HG02884 (cell line): ENCODE measurements at regions not wholly inside any gene's neighbourhood (a gene's known extent, or its start where the extent isn't known, plus 50 kb on each side); places are given as distances from the start of the nearest gene placed in this dataset.
"Not testable (repeated sequence)": the region's sequence is repeated elsewhere in the genome, so short reads cannot be mapped to it uniquely, and the experiment has no call there.

Source experiments
- ATAC-seq: cut with Tn5 transposase; IDR thresholded peaks from one replicate; pipeline ENCODE4 v1.9.1; 2021; ENCODE audit warnings: mild to moderate bottlenecking, moderate library complexity; ENCODE audit not compliant: unreplicated experiment

GRCh38 chr3:5731100-5731499 lies 543.6 kb downstream of the EDEM1 start:
- ATAC-seq: peak; percentile 63

- no peak for ATAC-seq
Observed at GRCh38 chr3:5732081-5732480, 544.6 kb downstream of the EDEM1 start.

- no peak for ATAC-seq
Observed at GRCh38 chr3:5733995-5734394, 546.5 kb downstream of the EDEM1 start.

- ATAC-seq: no peak
Observed at GRCh38 chr3:5735896-5736295, 548.4 kb downstream of the EDEM1 start.

- ATAC-seq: no peak
Observed at GRCh38 chr3:5739299-5739935, 551.9 kb downstream of the EDEM1 start.

- ATAC-seq: no peak
Observed at GRCh38 chr3:5739949-5740348, 552.4 kb downstream of the EDEM1 start.

GRCh38 chr3:5741017-5741416 lies 553.5 kb downstream of the EDEM1 start:
- no peak for ATAC-seq

- ATAC-seq: no peak
Observed at GRCh38 chr3:5750091-5750490, 562.6 kb downstream of the EDEM1 start.

- no peak for ATAC-seq
Observed at GRCh38 chr3:5750874-5751640, 563.5 kb downstream of the EDEM1 start.

GRCh38 chr3:5754602-5755001 lies 567.1 kb downstream of the EDEM1 start:
- ATAC-seq: peak; percentile 58

- ATAC-seq: no peak
Observed at GRCh38 chr3:5756443-5756842, 568.9 kb downstream of the EDEM1 start.

GRCh38 chr3:5757213-5757804 lies 569.8 kb downstream of the EDEM1 start:
- peak; percentile 32 for ATAC-seq

GRCh38 chr3:5758699-5759098 lies 571.2 kb downstream of the EDEM1 start:
- ATAC-seq: no peak

GRCh38 chr3:5762506-5762905 lies 575.0 kb downstream of the EDEM1 start:
- ATAC-seq: no peak

GRCh38 chr3:5766848-5767247 lies 579.3 kb downstream of the EDEM1 start:
- ATAC-seq: no peak

- no peak for ATAC-seq
Observed at GRCh38 chr3:5767304-5767703, 579.8 kb downstream of the EDEM1 start.

- ATAC-seq: no peak
Observed at GRCh38 chr3:5768281-5768945, 580.9 kb downstream of the EDEM1 start.

- ATAC-seq: no peak
Observed at GRCh38 chr3:5769825-5770224, 582.3 kb downstream of the EDEM1 start.

- no peak for ATAC-seq
Observed at GRCh38 chr3:5774337-5774736, 586.8 kb downstream of the EDEM1 start.

- ATAC-seq: not testable (repeated sequence)
Observed at GRCh38 chr3:5775100-5775499, 587.6 kb downstream of the EDEM1 start.

GRCh38 chr3:5784690-5785089 lies 597.2 kb downstream of the EDEM1 start:
- ATAC-seq: no peak
